Spleen (tissue), 7 donors: ENCODE measurements at regions not wholly inside any gene's neighbourhood (a gene's known extent, or its start where the extent isn't known, plus 50 kb on each side); places are given as distances from the start of the nearest gene placed in this dataset.

Source experiments
- POLR2A ChIP-seq, 3 donors: fragments of 450-650 bp; IDR thresholded peaks; one replicate each; pipeline ENCODE4 v1.5.1; 2017; ENCODE audit warnings: antibody characterized with exemption in 3 of 3, mild to moderate bottlenecking in 1 of 3
- POLR2AphosphoS5 ChIP-seq, 3 donors: sonication (generic); formaldehyde crosslinking; IDR thresholded peaks; one replicate each; pipeline ENCODE4 v1.5.1; 2017; ENCODE audit warnings: antibody characterized with exemption in 3 of 3
- TF ChIP-seq, protein P1 (sequence below), 11 experiments: fragments of 200-600 bp in 7 of 11; fragments of 450-650 bp in 4 of 11; sonication (generic) in 4 of 11; IDR thresholded peaks in 8 of 11; conservative IDR thresholded peaks in 3 of 11; 1 replicate in 7 of 11; 2 replicates in 4 of 11; pipeline versions ENCODE4 v1.4.0 to v1.8.0; 2016 to 2021; ENCODE audit warnings: antibody characterized with exemption in 11 of 11, inconsistent platforms in 4 of 11, mild to moderate bottlenecking in 1 of 11
- donor health status: DM: no; HTN: no; CAD: no; lungs with moderate emphysema.
- donor health status: DM: no; HTN: no; CAD: no.
- donor health status: DM: no; HTN: no; CAD: no.

DNA sequence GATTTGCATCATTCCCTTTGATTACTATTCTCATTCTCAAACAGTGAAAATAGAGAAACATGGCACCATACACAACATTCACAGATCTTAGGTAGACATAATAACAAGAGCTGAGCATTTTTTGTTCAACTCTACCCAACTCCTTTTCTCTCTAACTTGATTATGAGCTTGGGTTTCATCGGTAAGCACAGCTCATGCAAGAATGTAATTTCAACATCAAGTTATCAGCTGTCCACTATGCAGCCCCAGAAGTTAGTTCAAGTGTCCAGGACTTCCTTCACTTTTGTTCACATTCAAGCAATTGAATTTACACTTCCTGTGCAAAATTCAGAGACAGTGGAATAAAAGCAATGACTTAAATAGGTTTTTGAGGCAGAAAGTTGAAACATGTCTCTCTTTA, 297.7 kb upstream of the SASH1 start:
- TF ChIP-seq, protein P1, sequence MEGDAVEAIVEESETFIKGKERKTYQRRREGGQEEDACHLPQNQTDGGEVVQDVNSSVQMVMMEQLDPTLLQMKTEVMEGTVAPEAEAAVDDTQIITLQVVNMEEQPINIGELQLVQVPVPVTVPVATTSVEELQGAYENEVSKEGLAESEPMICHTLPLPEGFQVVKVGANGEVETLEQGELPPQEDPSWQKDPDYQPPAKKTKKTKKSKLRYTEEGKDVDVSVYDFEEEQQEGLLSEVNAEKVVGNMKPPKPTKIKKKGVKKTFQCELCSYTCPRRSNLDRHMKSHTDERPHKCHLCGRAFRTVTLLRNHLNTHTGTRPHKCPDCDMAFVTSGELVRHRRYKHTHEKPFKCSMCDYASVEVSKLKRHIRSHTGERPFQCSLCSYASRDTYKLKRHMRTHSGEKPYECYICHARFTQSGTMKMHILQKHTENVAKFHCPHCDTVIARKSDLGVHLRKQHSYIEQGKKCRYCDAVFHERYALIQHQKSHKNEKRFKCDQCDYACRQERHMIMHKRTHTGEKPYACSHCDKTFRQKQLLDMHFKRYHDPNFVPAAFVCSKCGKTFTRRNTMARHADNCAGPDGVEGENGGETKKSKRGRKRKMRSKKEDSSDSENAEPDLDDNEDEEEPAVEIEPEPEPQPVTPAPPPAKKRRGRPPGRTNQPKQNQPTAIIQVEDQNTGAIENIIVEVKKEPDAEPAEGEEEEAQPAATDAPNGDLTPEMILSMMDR (IDR thresholded peaks at IDR 0.05 in 8 of 11, conservative IDR thresholded peaks at IDR 0.05 in 3 of 11), result no peak
- no peak for TF ChIP-seq POLR2AphosphoS5 (IDR thresholded peaks at IDR 0.05)
- no peak for TF ChIP-seq POLR2A (IDR thresholded peaks at IDR 0.05)
